ENCODE measurements at regions not wholly inside any gene's neighbourhood (a gene's known extent, or its start where the extent isn't known, plus 50 kb on each side); places are given as distances from the start of the nearest gene placed in this dataset.
"Not testable (repeated sequence)": the region's sequence is repeated elsewhere in the genome, so short reads cannot be mapped to it uniquely, and the experiment has no call there.

DNA sequence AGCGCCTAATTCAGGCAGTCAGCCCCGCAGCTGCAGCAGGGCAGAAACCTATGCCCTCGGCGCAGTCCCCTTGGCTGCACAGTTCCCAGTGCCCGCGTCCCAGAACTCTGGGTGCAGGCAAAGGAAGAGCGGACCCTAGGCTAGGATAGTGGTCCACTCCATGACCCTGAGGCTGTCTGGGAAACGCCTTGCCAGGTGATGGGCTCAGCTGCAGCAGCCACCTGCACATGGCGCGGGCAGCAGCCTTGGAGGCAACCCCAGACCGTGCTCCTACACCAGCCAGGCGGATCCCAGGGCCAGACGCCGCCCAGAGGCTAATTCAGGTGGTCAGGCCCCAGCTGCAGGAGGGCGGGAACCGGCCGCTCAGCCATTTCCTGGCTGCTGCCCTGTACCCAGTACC is 83.0 kb downstream of the POTEC start:
- POLR2A ChIA-PET; H3K4me3 Mint-ChIP-seq; ATAC-seq; H3K27ac Mint-ChIP-seq; H3K9me3 Mint-ChIP-seq (ENCODE audit: insufficient read depth); H3K36me3 Mint-ChIP-seq (ENCODE audit: low read depth); CTCF ChIA-PET; H3K27me3 Mint-ChIP-seq (ENCODE audit: low read depth); DNase-seq; H3K4me1 Mint-ChIP-seq (ENCODE audit: low read depth): not testable (repeated sequence)

DNA sequence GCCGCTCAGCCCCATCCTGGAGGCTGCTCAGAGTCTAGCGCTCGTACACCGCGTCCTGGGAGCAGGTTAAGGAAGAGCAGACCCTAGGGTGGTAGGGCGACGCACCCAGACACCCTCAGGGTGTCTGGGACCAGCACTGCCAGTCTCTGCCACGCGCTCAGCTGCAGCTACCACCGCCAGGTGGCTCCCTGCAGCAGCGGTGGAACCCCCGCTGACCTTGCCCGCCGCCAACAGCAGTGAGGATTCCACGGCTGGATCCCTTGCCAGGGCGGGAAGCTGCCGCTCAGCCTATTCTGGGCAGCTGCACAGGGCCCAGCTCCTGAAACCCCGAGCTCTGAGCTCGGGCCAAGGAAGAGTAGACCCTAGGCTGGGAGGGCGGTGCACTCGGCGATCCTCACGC is 83.6 kb downstream of the POTEC start:
- H3K9me3 Mint-ChIP-seq (ENCODE audit: insufficient read depth); H3K4me3 Mint-ChIP-seq; DNase-seq; H3K36me3 Mint-ChIP-seq (ENCODE audit: low read depth); H3K27ac Mint-ChIP-seq; H3K27me3 Mint-ChIP-seq (ENCODE audit: low read depth); ATAC-seq; POLR2A ChIA-PET; H3K4me1 Mint-ChIP-seq (ENCODE audit: low read depth); CTCF ChIA-PET: not testable (repeated sequence)

DNA sequence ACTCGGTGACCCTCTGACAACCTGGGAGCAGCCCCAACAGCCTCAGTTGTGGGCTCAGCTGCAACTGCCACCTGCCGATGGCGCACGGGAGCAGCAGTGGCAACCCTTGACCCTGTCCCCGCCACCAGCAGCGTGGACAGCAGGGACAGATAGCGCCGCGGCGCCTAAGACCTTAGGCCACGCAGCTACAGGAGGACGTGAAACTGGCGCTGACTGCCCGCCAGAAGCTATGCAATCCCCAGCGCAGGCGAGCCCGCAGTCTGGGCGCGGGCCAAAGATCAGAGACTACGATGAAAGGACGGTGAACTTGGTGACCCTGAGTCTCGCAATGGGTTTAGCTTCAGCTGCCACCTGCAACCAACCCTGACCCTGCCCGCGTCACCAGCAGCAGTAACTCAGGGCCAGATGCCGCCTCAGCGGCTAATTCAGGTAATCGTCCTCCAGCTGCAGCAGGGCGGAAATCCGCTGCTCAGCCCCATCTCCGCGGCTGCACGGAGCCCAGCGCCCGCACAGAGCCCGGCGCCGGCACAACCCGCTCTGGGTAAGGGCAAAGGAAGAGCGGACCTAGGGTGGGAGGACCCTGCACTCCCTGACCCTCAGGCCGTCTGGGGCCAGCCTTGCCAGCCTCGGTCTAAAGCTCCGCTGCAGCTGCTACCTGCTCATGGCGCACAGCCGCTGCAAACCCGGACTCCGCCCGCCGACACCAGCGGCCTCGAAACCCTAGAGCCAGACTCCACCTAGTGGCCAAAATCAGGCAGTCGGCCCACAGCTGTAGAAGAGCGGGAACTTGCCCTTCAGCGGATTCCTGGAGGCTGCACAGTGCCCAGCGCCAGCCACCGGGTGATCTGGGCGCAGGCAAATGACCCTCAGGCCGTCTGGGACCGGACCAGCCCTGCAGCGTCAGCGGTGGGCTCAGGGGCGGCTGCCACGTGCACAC is 85.1 kb downstream of the POTEC start:
- H3K27me3 Mint-ChIP-seq (ENCODE audit: low read depth); H3K36me3 Mint-ChIP-seq (ENCODE audit: low read depth); H3K27ac Mint-ChIP-seq; H3K9me3 Mint-ChIP-seq (ENCODE audit: insufficient read depth); POLR2A ChIA-PET; H3K4me1 Mint-ChIP-seq (ENCODE audit: low read depth): not testable (repeated sequence)
- CTCF ChIA-PET: interaction anchor here (0.6 kb wide), 1 partner anchor 279 kb away, joined by 3 read pairs; no protein-coding TSS in a partner anchor
- DNase-seq (peak; percentile 82), ATAC-seq (peak; percentile 47)
- H3K4me3 Mint-ChIP-seq: peak overlapping the region; percentile 60

DNA sequence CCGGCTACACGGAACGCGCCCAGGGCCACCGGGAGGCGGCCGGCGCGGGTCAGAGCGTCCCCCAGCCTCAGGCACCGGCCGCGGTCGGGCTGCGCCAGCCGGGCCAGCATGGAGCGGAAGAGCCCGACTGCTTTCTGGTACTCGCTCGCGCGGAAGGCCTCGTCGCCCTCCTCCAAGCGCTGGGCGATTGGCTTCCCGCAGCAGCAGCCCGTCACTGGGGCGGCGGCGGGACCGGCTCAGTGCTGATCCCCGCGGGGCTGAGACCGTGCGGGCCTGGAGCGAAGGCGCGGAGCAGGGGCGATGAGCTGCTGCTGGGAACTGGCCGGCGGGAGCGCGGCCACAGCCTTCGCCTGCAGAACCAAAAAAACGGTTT is 92.8 kb downstream of the POTEC start:
- DNase-seq; CTCF ChIA-PET; ATAC-seq; H3K36me3 Mint-ChIP-seq (ENCODE audit: low read depth); H3K4me1 Mint-ChIP-seq (ENCODE audit: low read depth); H3K27ac Mint-ChIP-seq; H3K27me3 Mint-ChIP-seq (ENCODE audit: low read depth); POLR2A ChIA-PET; H3K9me3 Mint-ChIP-seq (ENCODE audit: insufficient read depth): not testable (repeated sequence)
- peak overlapping the region; percentile 43 for H3K4me3 Mint-ChIP-seq

DNA sequence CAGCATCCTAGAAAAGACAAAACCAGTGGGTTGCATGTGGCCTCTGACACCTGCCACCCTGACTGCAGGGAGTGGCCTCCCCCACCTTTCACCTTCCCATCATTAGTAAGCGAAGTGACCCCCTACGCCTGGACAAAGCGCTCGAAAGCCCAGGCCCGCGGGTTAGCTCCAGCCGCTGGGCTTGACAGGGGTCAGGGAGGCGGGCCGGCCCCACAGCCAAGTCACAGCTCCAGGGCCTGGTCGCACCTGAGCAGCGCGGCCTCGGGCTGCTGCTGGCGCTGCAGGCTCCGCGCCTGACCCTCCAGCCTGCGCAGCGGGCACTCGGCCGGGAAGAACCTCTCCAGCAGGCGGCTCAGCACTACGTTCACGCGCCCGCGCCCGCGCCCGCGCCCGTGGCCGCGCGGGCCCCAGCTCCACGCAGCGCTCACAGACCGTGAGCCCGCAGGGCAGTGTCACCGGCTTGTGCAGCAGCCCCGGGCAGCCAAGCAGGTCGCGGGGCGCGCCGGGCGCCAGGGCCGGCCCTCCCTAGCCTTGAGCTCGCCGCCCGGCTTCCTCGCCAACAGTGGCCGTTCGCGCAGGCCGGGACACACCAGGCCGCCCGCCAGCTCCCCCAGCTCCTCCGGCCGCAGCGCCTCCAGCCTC is 93.3 kb downstream of the POTEC start:
- H3K36me3 Mint-ChIP-seq (ENCODE audit: low read depth); POLR2A ChIA-PET; H3K4me1 Mint-ChIP-seq (ENCODE audit: low read depth); H3K27ac Mint-ChIP-seq; DNase-seq; H3K9me3 Mint-ChIP-seq (ENCODE audit: insufficient read depth); H3K4me3 Mint-ChIP-seq; CTCF ChIA-PET; H3K27me3 Mint-ChIP-seq (ENCODE audit: low read depth): not testable (repeated sequence)
- ATAC-seq: peak; percentile 84

DNA sequence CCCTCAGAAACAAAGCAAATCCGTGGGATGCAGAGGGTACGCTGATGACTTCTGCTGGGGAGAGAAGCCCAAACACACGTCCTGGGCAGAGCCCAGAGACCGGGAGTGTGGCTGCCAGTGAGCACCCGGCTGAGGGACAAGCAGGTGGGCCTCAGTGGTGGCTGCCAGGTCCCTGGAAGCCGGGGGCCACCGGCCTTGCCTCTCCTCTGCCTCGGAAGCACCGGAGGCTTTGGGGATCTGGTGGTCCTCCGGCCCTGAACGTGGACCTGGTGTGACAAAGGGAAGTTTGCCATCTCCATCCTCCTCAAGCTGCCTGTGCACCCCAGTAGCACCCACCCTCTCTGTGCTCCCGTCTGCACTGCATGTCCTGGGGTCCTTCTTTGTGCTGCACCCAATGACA is 94.3 kb downstream of the POTEC start:
- H3K27ac Mint-ChIP-seq; H3K36me3 Mint-ChIP-seq (ENCODE audit: low read depth); DNase-seq; H3K4me1 Mint-ChIP-seq (ENCODE audit: low read depth); ATAC-seq; CTCF ChIA-PET; H3K9me3 Mint-ChIP-seq (ENCODE audit: insufficient read depth); H3K4me3 Mint-ChIP-seq; POLR2A ChIA-PET; H3K27me3 Mint-ChIP-seq (ENCODE audit: low read depth): not testable (repeated sequence)

DNA sequence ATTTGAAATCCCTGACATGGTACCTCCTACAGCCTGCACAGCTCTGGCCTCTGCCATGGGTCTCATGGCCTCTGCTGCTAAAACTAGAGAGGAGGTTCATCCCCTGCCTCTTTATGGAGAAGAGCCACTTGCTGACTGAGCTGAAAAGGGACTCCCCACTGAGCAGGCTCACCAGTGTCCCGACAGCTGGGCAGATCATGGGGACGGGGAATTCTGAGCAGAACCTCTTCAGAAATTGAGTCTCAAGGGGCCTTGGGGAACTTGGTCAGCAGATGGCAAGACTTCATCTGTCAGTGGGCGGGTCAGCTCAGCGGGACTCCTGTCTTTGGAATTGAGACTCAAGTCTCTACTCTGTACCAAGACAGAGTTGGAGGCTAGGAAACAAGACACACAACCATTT is 95.7 kb downstream of the POTEC start:
- CTCF ChIA-PET; H3K27me3 Mint-ChIP-seq (ENCODE audit: low read depth); H3K27ac Mint-ChIP-seq; H3K4me3 Mint-ChIP-seq; POLR2A ChIA-PET; H3K36me3 Mint-ChIP-seq (ENCODE audit: low read depth); H3K9me3 Mint-ChIP-seq (ENCODE audit: insufficient read depth); DNase-seq; ATAC-seq; H3K4me1 Mint-ChIP-seq (ENCODE audit: low read depth): not testable (repeated sequence)

DNA sequence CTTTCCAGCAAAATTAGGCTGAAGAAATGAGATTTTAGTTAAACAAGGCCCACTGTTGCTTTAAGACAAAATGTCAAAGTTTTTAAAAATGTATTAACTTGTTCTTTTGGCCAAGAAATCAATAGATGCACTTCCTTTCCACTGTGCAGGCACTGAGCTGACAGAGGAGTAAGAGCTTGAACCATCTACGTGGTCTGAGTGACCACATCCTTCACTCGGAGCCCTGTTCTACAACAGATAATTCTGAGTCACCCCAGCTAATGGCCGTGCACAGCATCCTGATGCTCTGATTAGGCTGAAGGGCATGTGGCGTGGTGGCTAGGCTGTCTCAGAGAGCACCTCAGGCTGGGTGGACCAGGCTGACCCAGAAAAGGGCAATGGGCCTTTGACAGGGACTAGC is 107.9 kb downstream of the POTEC start:
- H3K27me3 Mint-ChIP-seq (ENCODE audit: low read depth); CTCF ChIA-PET: not testable (repeated sequence)

DNA sequence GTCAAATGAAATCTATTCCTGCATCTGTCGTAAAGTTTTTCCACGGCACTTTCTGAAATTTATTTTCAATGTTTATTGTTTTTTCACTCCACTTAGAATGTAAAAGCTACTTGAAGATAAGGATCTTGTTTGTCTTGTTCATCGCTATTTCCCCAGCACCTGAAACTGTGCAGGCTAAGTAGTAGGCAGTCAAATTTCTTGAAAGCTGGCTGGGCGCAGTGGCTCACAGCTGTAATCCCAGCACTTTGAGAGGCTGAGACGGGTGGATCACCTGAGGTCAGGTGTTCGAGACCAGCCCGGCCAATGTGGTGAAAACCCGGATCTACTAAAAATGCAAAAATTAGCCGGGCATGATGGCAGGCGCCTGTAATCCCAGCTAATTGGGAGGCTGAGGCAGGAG is 111.0 kb downstream of the POTEC start:
- H3K36me3 Mint-ChIP-seq (ENCODE audit: low read depth); H3K4me1 Mint-ChIP-seq (ENCODE audit: low read depth); POLR2A ChIA-PET; DNase-seq; H3K9me3 Mint-ChIP-seq (ENCODE audit: insufficient read depth); H3K4me3 Mint-ChIP-seq; H3K27ac Mint-ChIP-seq; ATAC-seq; CTCF ChIA-PET: not testable (repeated sequence)
- peaks cover 13% of the 10 kb centered on the region for H3K27me3 Mint-ChIP-seq (ENCODE audit: low read depth)

More for the DNA sequence above, 107.9 kb downstream of the POTEC start:
- POLR2A ChIA-PET; ATAC-seq; H3K4me1 Mint-ChIP-seq (ENCODE audit: low read depth); H3K9me3 Mint-ChIP-seq (ENCODE audit: insufficient read depth); H3K4me3 Mint-ChIP-seq; H3K36me3 Mint-ChIP-seq (ENCODE audit: low read depth); H3K27ac Mint-ChIP-seq: not testable (repeated sequence)
- peak; percentile 29 for DNase-seq

DNA sequence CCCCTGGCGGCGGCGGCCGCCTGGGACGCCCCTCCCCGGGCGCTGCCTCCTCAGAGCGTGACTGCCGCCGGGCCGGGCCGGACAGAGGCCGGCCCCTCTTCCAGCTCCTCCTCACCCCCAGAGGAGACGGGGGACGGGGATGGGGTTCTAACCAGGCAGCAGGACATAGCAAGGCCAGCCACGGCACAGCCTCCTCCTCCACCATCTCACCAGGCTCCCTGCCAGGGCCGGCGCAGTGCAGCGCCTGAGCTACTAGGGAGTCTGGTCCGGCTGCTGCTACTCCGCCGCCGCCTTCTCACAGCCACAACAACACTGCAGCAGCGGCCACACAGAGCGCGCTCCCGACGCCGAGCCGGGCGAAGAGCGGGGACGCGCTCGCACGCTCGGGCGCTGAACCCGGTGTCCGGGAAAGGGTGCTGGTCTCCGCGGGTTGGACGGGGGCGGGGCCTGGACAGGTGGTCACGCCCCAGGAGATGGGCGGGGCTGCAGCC is 112.3 kb downstream of the POTEC start:
- Mint-ChIP-seq H3K27me3 (ENCODE audit: low read depth) (peaks cover 13% of the 10 kb centered on the region), H3K4me3 (peak overlapping the region; percentile 76)
- peak; percentile 56 for DNase-seq
- CTCF ChIA-PET; H3K9me3 Mint-ChIP-seq (ENCODE audit: insufficient read depth); POLR2A ChIA-PET; H3K36me3 Mint-ChIP-seq (ENCODE audit: low read depth); H3K27ac Mint-ChIP-seq; ATAC-seq; H3K4me1 Mint-ChIP-seq (ENCODE audit: low read depth): not testable (repeated sequence)

DNA sequence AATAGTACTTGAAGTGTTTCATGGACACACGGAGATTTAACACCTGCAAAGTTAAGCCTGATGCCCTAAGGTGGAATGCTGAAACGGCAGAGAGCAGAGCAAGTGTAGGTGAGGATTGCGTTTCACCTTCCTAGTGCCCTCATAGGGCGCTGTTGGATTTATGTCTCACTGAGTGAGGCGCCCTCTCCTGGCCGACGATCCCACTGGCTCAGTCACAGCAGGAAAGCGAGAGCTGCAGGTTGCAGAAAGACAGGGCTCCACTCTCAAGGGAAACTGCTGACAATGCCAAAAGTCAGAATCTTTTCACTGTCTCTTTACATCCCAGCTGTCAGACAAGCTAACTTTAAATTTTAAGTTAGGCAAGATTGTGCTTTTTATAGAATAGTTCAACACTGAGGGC is 127.6 kb downstream of the POTEC start:
- CTCF ChIA-PET, H3K4me3 Mint-ChIP-seq: not testable (repeated sequence)

DNA sequence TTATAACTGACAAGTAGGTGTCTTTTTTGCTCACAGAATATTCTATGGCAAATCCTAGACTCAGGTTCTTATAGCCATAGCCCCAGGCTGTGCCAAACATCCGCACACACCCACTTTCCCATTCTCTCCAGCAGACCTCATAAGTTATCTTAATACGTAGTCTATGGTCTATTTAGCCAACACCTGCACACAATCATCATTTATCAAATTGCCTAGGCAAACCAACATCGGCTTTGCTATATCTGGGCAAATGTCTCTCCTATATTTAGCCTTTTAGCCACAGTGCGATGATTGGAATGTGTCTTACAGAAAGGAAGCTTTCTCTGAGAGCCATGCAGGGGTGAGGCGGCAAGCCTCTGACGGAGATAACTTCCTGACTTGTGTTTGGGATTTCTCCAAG is 128.0 kb downstream of the POTEC start:
- H3K4me3 Mint-ChIP-seq; H3K9me3 Mint-ChIP-seq (ENCODE audit: insufficient read depth); H3K27ac Mint-ChIP-seq; ATAC-seq; POLR2A ChIA-PET; H3K27me3 Mint-ChIP-seq (ENCODE audit: low read depth); H3K36me3 Mint-ChIP-seq (ENCODE audit: low read depth); CTCF ChIA-PET; H3K4me1 Mint-ChIP-seq (ENCODE audit: low read depth); DNase-seq: not testable (repeated sequence)

More for the DNA sequence above, 127.6 kb downstream of the POTEC start:
- H3K27ac Mint-ChIP-seq; H3K9me3 Mint-ChIP-seq (ENCODE audit: insufficient read depth); POLR2A ChIA-PET; H3K36me3 Mint-ChIP-seq (ENCODE audit: low read depth); H3K27me3 Mint-ChIP-seq (ENCODE audit: low read depth); ATAC-seq; H3K4me1 Mint-ChIP-seq (ENCODE audit: low read depth): not testable (repeated sequence)
- DNase-seq: peak; percentile 48
